SKM-1 treated with dmso at 0.1 percent for 144 hours (cell line): ENCODE measurements at regions not wholly inside any gene's neighbourhood (a gene's known extent, or its start where the extent isn't known, plus 50 kb on each side); places are given as distances from the start of the nearest gene placed in this dataset.
"Not testable (repeated sequence)": the region's sequence is repeated elsewhere in the genome, so short reads cannot be mapped to it uniquely, and the experiment has no call there.

Source experiments
- DNase-seq: peaks from one replicate; lab custom pipeline; 2025; ENCODE audit not compliant: unreplicated experiment; lab: John Stamatoyannopoulos, UW

DNA sequence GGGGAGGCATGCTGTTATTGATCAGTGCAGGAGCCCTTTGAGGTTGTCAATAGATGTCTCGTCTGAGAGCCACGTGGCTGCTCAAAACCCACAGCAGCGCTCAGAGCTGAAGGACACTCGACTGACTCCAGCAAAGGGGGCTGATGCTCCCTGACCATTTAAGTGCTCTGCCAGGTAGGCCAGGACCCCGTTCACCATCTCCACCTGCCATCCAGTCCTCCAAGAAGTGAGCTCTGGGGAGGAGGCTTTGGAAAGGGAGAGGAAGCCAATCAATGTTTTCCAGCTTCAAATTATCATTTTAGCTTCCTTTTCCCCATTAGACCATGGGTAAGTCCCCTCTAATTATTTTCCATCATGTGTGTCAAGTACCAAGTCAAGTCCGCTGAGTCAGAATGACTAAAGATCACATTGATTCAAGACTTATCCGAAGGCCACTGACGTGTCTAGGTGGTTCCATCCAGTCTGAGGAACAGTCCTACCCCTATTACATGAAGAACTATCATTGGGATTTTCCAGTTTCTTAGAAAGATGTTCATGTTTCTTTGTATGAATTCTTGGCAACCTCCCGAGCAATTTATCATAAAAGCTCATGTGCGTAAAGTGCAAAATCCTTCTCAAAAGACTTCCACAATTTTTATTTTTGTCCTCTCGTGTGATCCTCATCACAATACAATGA is 302.6 kb upstream of the LYZL1 start:
- DNase-seq: no peak

DNA sequence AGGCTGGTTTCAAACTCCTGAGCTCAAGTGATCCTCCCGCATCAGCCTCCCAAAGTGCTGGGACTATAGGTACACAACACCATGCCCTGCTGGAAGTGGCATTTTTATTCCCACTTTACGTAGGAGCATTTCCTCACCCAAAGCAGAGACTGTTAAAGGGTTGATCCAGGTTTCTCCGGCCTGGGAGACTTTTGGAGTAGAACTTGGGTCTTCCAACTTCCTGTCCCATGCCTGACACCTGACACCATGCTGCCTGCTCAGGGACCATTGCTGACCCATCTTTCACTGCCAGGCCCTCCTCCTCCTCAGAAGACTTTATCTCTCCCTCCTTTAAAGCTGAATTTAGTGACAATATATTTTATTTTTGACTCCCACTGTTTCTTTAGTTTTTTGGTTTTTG is 302.0 kb upstream of the LYZL1 start:
- DNase-seq: no peak

DNA sequence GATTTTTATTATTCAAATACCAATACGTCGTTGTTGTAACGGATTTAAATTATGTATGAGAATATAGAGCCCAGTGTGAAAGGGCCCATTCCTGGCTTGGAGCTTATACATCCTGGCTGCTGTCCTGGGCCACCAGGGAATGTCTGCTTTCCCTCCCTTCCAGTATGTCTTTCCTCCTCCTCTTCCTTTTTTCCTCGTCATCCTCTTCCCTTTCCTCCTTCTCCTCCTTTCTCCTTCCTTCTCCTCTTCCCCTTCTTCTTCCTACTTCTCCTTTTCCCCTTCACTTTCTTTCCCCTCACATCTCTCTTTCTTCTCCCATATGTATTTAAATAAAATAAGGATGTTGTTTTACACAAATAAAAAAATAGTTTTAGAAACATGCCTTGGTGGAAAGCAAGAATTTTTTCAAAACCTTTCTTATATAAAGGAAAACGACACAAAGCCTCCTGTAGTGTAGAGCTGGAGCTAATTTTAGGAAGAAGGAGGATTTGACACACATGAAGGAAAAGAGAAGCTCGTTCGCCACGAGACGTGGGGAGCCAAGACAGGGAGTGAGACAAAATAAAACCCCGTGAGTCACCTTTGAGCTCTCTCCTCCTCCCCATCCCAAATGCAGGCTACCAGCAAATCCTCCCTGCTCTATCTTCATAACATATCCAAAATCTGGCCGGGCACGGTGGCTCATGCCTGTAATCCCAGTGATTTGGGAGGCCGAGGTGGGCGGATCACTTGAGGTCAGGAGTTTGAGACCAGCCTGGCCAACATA is 301.1 kb upstream of the LYZL1 start:
- no peak for DNase-seq

DNA sequence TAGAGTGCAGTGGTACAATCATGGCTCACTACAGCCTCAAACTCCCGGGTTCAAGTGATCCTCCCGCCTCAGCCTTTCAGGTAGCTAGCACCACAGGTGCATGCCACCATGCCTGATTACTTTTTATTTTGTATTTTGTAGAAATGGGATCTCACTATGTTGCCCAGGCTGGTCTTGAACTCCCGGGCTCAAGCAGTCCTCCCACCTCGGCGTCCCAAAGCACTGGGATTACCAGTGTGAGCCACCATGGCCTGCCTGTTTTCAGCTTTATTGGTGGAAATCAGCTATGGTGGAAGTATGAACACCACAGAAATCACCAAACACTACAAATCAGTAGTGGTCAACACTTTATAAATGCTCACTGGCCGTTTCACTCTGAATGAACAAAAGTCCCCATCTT is 299.9 kb upstream of the LYZL1 start:
- DNase-seq: no peak

DNA sequence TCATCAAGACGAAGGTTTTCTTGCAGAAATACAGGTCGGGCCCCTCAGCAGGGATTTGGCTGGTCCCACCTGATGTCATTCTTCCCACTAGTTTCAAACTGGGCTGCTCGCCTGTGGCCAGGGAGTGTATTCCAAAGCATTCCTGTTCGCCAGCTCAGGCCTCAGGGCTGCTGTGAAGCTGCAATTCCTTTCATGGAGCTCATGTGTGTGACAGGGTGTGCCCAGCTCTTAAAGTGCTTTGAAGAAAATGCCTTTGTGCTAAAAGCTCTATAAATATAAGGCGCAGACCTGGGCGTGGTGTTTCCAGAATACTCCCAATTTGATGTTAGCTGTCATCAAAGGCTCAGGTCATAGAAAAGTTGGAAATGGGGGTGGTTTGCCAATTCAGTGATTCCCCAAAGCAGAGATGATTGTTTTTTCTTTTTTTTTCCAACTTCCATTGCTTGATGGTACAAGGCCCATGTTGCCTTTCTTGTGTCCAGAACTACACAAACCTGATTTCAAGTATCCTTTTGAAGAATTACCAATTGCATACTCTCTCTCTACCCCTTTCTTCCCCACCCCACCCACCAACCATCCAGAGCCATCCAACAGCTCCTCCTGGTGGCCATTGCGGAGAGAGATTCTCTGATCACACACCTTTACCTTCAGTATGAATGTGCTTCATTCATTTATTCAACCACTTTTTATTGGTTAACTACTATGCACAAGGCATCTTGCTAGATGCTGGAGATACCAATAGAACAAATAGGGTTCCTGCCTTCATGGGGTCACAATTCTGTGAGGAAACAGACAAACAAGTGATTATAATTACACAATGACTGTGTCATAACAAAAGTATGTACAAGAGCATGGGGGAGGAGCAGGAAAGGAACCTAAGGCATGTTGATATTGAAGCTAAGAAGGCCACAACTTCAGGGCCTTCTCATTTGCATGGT is 297.3 kb upstream of the LYZL1 start:
- peak; percentile 14 for DNase-seq

DNA sequence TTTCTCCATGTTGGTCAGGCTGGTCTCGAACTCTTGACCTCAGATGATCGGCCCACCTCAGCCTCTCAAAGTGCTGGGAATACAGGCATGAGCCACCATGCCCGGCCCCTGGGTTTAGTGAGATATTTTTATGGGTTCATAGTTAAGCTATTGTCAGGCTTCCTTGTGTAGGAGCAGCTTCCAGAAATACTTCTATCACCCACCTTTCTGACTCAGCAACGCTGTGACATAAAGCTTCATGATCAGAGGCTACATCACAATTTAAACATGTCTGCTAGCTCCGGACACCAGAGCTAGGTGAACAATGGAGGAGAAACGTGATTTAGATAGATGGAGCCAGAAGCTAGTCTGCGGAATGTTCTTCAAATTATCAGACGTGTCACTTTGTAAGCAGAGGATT is 295.8 kb upstream of the LYZL1 start:
- no peak for DNase-seq

DNA sequence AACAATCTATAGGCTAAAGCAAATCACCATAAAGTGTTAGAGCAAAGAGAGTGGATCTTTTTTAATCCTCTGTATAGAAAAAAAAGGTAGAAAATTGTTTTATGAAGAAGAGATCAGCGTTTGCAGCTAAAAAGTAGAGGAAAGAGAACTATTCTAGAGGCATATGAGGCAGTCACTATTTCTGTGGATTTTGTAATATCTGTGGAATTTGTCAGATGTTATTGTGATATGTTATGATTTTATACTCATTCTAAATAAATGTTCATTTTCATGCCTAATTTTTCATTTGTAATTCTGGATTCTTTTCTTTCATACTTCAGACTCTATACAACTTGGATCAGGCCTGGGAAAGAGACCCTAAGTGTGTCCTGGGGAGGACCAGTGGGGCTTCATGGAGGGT is 295.0 kb upstream of the LYZL1 start:
- DNase-seq: no peak

DNA sequence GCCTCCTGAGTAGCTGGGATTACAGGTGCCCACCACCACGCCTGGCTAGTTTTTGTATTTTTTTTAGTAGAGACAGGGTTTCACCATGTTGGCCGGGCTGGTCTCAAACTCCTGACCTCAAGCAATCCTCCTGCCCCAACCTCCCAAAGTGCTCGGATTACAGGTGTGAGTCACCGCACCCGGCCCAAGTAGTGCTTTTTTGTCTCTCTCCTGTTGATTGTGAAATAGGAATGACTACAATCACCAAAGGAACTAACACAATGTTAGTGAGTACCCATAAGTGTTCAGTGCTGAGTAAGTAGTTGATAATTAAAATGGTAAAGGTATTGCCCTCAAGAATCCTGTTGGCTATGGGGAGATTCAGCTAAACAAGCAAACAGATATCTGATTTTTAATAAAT is 294.1 kb upstream of the LYZL1 start:
- DNase-seq: not testable (repeated sequence)

DNA sequence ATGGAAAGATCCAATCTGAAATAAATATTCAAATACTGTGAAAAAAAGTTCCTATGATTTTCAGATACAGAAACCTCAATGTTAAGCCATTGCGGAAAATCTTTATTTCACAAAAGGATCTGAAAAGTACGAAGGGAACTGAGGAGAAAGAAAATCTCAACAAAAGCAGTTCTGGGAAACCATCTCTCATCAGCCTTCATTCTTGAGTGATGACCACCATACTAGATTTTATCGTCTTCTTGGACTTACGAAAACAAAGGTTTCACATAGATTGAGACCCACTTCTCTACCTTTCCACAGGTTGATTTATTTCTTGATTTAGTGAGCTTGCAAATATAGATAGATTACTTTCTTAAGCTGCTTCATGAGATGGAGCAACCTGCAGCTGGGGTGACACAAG is 293.4 kb upstream of the LYZL1 start:
- no peak for DNase-seq

DNA sequence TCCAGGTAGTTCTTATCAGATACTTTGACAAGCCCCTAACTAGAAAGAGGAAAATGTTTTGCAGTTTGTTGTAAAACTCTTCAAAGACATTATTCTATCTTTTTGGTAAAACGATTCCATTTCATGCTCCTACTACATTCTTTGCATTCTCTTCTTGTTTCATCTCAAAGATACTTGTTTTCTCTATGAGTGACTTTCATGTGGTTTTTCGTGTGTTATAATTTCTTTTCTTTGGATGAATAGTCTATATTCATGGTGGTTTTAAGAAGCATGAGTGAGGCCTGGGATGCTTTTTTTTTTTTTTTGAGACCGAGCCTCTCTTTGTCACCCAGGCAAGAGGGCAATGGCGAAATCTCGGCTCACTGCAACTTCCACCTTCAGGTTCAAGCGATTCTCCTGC is 292.5 kb upstream of the LYZL1 start:
- DNase-seq: no peak

DNA sequence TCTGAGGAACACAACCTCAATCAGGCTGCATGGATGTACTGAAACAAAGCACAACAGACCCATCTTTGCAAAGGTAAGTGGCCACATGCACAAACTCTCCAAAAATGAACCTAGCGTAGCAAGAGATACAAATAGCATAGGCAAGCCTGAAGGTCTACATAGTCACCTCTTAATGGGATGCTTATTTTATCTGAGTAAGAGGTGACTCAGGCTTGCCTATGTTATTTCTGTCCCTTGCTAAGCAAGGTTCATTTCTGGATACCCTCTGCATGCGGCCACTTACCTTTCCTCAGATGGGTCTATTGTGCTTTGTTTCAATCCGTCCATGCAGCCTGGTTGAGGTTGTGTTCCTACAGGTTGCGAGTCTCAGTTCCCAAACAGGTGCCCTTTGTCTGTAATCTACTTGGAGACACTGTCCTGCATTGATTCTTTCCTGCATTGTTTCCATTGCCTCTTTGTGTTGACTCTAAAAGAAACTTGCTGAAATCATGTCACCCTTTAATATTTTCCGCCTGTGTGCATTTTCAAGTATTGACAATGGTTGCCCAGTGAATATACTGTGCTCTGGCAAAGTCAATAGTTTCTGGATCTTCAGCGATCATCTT is 291.8 kb upstream of the LYZL1 start:
- DNase-seq: no peak

DNA sequence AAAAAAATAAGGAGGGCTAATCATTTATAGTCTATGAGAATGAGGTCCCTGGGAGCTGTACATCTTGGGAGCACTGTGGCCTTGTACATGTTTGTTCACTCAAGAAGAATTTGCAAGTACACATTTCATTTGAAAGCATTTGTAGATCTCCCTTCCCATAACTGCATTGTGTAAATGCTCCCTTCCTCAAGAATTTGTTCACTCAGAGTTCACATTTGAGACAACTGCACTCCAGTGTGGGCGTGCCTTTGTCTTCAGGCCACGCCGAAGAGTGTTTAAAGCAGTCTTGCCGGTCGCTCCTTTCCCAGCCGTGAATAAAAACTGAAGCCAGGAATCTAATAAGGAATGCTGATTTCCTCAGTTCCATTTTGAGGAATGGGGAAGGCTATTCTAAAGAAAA is 291.1 kb upstream of the LYZL1 start:
- no peak for DNase-seq

DNA sequence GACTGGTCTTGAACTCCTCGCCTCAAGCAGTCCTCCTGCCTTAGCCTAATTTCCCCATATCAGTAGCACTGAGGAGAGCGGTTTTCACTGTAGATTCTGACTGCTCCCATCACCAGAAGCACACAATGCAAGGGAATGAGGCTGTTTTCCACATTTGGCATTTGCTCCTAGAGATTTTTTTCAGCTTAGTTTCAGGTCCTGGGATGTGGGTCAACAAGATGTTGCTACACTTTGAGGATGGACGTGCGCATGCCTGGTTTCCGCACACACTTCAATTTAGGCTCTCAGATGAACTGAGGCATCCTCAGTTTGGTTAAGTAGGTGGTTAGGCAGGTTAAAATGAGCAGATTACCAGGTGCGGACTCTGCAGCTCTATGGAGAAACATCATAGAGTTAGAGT is 287.1 kb upstream of the LYZL1 start:
- DNase-seq: no peak

DNA sequence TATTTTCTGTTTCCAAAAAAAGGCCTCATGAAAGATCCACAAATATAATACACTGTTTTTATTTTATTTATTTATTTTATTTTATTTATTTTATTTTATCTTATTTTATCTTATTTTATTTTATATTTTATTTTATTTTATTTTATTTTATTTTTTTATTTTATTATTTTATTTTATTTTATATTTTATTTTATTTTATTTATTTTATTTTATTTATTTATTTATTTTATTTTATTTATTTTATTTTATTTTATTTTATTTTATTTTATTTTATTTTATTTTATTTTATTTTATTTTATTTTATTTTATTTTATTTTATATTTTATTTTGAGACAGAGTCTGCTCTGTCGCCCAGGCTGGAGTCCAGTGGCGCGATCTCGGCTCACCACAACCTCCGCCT is 285.9 kb upstream of the LYZL1 start:
- not testable (repeated sequence) for DNase-seq

DNA sequence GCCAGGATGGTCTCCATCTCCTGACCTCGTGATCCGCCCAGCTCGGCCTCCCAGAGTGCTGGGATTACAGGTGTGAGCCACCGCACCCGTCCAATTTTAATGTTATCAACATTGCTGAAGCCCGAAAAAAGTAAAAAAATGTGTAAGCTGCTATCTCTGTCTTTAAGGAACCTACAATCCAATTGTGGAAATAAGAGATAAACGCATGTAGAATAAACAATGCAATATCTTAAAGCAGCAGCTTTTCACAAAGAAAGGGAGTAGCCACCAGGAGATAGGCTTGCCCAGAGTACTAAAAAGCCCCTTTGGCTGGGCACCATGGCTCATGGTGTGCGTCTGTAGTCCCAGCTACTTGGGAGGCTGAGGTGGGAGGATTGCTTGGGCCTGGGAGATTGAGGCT is 282.9 kb upstream of the LYZL1 start:
- DNase-seq: no peak

DNA sequence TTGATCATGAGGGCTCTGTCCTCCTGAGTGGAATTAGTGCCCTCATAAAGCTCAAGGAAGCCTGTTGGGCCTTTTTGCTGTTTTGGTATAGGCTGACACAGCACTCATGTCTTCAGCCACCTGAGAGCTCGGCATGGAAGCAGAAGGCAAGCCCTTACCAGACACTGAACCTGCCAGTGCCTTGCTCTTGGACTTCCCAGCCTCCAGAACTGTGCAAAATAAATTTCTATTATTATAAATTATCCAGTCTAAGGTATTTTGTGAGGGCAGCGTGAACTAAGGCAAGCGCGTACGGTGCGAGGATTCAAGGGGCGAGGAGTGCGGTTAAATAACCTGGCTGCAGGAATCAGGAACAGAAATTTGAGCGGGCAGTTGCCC is 281.5 kb upstream of the LYZL1 start:
- DNase-seq: no peak

DNA sequence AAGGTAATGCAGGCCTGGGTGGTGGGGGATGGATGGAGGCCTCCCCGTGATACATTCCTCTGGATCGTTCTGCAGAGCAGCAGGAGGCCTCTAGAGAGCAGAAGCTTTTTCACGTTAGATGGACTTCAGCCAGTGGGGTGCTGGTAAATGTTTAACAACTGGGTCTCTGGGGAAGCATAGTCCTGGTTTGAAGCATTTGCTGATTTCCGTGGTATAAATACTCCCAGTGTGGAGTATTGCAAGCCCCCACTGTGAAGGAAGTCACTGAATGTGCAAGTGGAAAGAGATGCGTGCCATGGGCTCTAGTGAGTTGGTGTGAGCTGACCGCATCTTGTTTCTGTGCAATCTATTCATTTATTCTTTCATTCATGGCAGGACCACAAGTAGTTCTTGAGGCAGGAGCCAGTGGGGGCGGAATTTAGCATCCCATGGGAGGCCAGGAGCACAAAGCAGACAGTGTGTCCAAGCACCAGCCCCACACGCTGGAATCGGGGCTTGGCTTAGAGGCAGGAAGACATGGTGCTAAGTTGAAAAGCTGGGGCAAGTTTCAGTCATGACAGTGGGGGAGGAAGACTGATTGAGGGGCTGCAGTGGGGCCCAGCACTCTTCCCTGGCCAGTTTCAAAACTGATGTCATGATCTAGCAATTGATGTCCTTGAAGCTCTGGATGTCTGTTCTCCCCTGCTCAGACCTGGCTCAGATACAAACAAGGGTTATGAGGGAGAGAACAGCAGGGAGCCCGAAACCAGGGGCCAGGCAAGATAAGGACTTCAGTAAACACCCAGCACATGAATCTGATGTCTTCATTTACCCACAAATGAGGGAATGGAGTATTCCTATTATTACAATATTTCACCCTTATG is 280.9 kb upstream of the LYZL1 start:
- DNase-seq: no peak

DNA sequence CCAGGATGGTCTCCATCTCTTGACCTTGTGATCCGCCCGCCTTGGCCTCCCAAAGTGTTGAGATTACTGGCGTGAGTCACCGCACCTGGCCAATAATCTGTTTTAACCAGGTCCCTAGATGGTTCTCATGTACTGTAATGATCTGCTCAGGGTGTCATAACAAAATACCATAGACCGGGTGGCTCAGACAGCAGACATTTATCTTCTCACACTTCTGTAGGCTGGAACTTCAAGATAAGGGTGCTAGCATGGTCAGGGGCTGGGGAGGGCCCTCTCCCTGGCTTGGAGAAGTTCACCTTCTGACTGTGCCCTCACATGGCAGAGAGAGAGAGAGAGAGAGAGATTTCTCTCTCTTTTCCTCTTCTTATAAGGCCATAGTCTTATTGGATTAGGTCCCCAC is 279.4 kb upstream of the LYZL1 start:
- DNase-seq: no peak

DNA sequence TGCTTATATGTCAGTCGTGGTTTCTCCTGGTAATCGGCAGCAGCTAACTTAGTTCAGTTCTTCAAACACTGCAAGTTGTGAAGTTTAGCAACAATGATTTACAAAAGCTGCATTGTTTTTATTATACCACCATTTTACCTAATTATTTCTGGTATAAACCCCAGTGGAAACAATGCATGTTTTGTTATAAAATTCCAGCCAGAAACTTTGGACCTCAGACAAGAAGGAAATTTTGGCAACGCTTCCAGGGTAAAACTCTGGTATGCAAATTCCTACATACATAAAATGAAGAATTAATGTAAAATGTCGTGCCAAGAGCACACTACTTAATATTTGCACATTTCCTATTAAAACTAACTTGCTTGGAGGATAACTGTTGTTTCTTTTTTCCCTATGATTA is 277.4 kb upstream of the LYZL1 start:
- DNase-seq: no peak

DNA sequence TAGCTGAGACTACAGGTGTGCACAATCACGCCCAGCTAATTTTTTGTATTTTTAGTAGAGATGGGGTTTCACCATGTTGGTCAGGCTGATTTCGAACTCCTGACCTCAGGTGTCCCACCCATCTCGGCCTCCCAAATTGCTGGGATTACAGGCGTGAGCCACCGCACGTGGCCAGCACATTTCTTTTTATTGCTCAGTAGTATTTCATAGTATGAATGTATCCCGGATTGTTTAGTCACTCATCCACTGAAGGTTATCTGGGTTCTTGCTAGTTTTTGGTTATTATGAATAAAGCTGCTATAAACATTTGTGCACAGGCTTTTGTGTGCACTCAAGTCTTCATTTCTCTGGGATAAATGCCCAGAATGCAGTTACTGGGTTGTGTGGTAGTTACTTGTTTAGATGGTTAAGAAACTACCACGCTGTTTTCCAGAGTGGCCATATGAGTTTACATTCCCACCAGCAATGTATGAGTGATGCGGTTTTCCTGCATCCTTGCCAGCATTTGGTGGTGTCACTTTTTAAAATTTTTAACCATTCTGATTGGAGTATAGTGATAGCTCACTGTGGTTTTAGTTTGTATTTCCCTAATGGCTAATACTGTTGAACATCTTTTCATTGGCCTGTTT is 275.8 kb upstream of the LYZL1 start:
- DNase-seq: no peak
